ENCODE measurements at regions not wholly inside any gene's neighbourhood (a gene's known extent, or its start where the extent isn't known, plus 50 kb on each side); places are given as distances from the start of the nearest gene placed in this dataset.
A peak's percentile ranks its signal among the peaks of the same experiment; 100 is the strongest.

GRCh38 chr3:148642616-148643015 is 55.1 kb upstream of the AGTR1 start:
- peak; percentile 21 for DNase-seq (ENCODE audit: low spot score)

- DNase-seq (ENCODE audit: low spot score): no peak
These were observed 54.3 kb upstream of the AGTR1 start for GRCh38 chr3:148643389-148643840.

- no peak for DNase-seq (ENCODE audit: low spot score)
These were observed 51.5 kb upstream of the AGTR1 start for GRCh38 chr3:148646126-148646665.
